ENCODE measurements at regions not wholly inside any gene's neighbourhood (a gene's known extent, or its start where the extent isn't known, plus 50 kb on each side); places are given as distances from the start of the nearest gene placed in this dataset.

DNA sequence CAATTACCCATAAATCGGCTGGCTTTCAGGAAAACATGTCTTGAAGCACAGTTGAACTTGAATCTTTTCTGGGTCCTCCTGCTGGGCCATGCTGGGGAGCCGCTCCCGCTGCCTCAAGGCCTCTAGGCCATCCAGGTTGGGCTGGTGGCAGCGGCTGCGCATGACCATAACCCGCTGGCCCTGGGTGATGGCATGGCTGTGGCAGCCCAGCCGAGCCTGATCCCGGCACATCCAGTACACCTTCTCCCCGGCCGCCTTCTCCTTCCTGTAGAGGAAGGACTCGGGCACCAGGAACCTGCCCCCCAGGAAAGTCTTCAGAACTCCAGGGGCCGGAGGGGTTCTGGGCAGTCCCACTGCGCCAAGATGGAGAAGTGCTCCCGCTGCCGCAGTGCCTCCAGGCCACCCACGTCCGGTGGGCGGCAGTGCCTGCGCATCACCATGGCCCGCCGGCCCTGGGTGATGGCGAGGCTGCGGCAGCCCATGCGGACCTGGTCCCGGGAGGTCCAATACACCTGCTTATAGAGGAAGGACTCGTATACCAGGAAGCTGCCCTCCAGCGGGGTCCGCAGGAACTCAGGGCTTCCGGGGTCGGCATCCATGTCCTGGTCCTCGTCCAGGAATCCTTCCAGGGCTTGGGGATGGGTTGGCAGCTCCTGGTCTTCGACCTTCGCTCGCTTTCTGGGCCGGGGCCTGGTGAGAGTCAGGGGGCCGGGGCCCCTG lies 84.3 kb upstream of the FXR1 start:
- TF ChIP-seq EZH2 (IDR thresholded peaks at IDR 0.05; ENCODE audit: borderline replicate concordance, low read depth, low read length, severe bottlenecking), result no peak
- TF ChIP-seq CTCF (IDR thresholded peaks at IDR 0.05; ENCODE audit: extremely low read depth in 1 of 2, insufficient read depth in 1 of 2, low read depth in 1 of 2, low read length in 2 of 2), result no peak
- TF ChIP-seq, protein P1, sequence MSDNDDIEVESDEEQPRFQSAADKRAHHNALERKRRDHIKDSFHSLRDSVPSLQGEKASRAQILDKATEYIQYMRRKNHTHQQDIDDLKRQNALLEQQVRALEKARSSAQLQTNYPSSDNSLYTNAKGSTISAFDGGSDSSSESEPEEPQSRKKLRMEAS (IDR thresholded peaks at IDR 0.05; ENCODE audit: insufficient read depth, insufficient read length), result no peak
- no peak for TF ChIP-seq POLR2AphosphoS5 (IDR thresholded peaks at IDR 0.05; ENCODE audit: insufficient read depth, low read depth, low read length)
- no peak for TF ChIP-seq POLR2A (IDR thresholded peaks at IDR 0.05; ENCODE audit: low read depth, low read length)
- no peak for TF ChIP-seq FOS (IDR thresholded peaks at IDR 0.05; ENCODE audit: borderline replicate concordance, insufficient read depth, low read length)

All from endothelial cell of umbilical vein (primary cell).